Mucosa of gallbladder (tissue), 1 donor: ENCODE measurements at regions not wholly inside any gene's neighbourhood (a gene's known extent, or its start where the extent isn't known, plus 50 kb on each side); places are given as distances from the start of the nearest gene placed in this dataset.

ENCODE experiments used
- DNase-seq: peaks from one replicate; pipeline ENCODE4 v3.0.0-alpha.2; 2020; ENCODE audit warnings: low spot score
- donor health status: DM: no; HTN: no; CAD: no.

DNA sequence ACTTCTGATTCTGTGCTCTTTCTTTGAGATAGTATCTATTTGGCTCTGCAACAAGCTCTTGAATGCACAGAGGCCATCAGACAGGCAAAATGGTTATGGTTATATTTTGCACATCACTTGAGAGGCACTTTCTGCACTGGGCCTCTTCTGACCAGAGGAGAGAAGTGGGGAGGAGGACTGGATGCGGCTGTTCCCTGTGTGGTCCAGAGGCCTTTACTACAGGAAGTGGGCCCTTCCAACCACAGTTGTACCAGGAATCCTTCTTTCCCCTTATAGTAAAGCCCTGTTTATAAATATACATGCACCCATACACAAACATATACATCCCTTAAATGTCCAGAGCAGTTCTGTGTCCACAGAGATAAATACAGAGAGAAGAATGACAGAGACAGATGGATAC is 182.7 kb upstream of the HHIP start:
- no peak for DNase-seq

DNA sequence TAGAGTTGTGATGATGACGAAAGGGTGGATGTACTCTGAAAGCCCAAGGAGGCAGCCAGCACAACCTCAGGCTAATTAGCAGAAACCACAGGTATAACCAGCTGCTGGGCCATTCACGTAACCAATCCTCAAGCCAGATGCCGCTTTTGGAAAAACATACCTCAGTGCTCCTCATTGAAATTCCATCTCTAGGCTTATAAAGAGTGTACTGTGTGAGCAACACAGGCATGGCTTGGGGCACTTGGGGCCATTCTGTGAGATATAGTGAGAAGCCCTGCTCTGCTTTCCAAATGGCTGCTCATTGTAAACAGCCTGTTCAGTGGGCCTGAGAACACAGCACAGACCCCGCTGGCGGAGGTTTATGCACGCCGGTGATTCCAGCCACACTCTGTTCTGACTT is 182.1 kb upstream of the HHIP start:
- DNase-seq = no peak

DNA sequence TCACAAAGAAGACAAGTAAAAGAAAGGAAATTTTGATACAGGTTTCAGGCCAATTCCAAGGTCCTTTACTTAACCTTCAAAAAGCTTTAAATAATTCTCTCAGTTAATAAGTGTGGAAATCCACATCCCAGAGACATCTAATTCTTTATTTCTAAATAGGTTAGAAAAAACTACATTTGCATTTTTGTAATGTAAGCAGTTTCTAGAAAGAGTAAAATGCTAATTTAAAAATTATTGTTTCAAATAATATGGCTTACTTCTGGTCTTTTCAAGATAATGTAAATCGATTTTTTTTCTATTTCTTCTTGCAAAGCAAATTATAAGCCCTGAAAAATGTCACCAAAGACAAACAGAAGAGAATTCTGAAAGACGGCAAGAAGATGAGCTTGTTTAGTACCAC is 180.4 kb upstream of the HHIP start:
- no peak for DNase-seq

DNA sequence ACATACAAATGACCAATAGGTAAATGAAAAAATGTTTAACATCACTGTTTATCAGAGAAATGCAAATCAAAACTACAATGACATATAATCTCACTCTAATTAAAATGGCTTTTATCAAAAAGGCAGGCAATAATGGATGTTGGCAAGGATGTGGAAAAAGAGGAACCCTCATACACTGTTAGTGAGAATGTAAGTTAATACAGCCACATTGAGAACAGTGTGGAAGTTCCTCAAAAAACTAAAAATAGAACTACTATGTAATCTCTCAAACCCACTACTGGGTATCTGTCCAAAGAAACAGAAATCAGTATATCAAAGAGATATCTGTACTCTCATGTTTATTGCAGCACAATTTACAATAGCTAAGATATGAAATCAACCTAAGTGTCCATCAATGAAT is 165.9 kb upstream of the HHIP start:
- no peak for DNase-seq

DNA sequence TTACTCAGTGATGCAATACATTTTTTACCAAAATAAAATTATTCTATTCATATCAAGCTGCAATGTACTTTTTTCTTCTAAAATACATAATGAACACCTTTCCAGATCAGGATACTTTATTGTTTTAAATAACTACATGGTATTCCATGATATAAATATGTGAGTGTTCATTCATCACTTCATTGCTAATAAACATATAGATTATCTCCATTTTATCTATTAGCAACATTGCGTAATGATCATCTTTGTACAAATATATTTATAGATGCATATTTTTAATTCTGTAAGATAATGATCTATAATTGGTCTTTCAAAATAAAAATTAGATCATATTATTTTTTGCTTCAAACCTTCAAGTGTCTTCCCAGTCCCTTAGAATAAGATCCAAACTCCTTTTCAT is 156.1 kb upstream of the HHIP start:
- DNase-seq = no peak

DNA sequence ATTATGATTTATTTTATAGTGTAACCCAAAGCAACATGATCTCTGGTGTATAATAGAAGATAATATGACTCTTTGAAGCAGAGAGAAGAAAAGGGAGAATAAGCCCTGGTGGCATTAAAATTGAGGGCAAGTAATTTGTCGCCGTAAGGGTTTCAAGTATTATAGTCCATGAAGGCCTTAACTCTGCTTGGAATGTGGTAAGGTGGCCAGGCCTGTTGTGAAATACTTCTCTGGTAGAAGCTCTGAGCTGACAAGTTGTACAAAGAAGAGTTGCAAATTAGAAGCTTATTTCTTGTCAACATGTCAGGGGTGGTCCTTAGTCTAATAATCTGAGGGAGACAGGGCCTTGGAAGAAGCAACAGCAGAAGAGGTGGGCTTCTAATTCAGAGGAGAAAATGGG is 151.7 kb upstream of the HHIP start:
- DNase-seq = no peak

DNA sequence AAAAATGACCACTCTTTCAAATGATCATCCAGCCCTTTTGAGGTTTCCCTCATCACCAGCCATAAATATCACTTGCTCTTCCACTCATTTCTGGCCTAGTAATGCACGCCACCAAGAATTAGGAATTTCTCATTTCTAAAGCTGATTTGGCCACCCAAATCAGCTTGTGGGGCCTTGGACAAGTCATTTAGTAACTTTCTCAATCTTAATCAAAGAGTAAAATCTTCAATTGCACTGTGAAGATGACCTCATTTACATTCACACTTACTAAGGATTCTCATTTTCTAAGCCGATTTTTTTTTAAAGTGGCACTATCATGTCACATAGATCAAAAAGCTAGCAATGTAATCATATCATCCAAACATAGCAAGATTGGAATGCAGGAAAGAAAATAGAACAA is 150.0 kb upstream of the HHIP start:
- no peak for DNase-seq

DNA sequence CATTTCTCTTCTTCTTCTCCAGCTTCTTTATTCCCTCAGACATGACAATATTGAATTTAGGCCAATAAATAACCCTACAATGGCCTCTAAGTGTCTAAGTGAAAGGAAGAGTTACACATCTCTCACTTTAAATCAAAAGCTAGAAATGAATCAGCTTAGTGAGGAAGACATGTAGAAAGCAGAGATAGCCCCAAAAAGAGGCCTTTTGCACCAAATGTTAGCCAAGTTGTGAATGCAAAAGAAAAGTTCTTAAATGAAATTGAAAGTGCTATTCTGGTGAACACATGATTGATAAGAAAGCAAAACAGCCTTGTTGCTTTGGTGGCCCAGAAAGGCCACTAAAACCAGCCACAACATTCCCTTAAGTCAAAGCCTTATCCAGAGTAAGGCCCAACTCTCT is 146.2 kb upstream of the HHIP start:
- no peak for DNase-seq

DNA sequence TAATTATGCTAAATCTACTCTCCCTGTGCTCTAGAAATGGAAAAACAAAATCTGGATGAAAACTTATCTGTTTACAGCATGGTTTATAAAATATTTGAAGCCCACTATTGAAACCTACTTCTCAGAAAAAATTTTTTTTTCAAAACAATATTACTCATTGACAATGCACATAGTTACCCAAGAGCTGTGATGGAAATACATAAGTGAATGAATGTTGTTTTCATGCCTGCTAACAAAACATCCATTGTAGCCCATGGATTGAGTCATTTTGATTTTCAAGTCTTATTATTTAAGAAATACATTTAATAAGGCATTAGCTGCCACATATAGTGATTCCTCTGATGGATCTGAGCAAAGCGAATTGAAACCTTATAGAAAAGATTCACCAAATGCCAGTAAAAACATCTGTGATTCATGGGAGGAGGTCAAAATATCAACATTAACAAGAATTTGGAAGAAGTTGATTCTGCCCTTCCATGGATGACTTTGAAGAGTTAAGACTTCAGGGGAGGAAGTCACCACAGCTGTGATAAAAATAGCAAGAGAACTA is 144.7 kb upstream of the HHIP start:
- DNase-seq = no peak

DNA sequence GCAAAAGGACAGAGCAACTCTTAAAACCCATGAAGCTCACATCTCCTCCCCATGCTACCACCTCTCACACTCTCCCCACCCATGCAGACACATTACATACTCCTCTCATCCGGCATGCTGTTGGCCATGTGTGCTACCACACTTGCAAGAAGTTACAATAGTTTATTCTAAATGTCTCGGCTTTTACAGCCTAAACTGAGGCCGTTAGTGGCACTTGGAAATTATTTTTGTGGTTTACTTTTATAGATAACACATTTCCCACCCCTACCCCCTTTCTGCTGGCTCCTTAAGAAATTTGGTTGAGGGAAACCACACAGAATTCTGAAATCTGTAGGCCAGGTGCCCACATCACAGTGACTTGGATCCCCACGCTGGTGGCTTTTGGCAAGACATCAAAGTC is 141.1 kb upstream of the HHIP start:
- DNase-seq = no peak

DNA sequence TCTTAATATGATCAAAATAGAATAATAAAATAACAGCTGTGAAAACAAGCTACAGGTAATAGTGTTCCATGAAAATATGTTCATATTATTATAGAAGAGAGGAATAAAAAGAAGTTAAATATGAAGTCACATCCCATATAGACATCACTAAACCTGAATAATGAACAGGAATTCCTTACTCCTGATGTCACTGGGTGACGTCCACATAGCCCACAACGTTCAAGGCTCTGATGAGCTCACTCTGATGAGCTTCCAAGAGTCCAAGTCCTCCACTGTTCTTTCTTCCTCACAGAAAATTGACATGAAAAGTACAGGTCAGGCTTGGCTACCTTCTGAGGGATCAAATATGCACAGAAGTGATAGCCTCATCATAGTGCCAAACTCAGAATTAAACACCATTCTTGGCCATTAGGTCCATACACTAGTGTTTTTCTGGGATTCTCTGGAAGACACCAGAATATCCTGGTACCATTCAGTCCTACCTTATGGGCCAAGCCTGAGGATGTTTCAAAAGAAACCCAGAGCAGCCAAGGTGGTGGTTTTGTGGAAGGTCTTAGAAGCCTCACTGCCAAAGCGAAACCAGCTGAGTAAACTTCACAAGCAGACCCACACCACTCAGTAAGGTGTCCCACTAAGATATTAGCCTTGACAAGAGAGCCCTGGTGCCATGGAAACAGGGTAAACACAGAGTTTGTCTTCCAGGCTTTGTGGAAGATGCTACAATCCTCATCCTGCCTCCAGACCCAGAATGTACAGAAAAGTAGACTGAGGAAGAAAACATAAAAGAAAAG is 138.4 kb upstream of the HHIP start:
- DNase-seq = no peak

DNA sequence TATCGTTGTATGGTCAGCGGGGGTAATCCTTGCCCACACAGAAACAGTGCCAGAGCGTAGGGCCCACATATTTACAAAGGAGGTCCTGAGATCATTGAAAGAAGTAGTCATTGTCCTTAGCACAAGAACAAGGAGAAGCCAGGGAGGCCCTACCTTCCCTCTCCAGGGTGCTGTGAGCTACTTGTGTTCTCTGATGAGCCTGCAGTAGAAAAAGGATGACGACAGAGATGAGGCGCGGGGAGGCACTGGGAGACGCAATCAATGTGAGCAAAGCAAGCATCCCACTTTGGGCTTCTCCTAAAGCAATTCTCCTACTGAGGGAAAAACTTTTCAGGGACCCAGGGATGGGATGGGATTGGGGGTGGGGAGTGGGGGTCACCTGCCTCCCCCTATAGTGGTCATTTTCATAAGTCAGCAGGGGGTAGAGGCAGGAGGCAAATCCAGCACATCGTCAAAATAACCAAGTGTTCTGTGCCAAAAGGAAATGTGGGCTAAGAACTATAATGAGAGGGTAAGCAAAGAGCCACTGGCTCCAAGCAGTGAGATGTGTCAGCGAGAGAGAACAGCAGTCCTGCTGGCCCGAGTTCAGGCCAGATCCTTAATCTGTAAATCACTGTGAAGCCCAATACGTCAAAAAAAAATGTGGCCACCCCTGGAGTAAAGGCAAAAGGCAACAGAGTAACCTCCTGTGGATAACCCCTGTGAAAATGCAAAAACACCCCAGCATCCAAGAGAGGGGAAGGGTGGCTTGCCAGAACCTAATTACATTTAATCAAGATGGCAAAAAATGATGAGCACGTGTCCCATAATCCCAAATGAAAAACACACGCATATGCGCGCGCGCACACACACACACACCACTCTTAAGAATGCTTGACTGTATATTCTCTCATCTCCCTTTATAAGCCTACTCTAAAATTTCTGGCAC is 136.6 kb upstream of the HHIP start:
- DNase-seq = no peak

DNA sequence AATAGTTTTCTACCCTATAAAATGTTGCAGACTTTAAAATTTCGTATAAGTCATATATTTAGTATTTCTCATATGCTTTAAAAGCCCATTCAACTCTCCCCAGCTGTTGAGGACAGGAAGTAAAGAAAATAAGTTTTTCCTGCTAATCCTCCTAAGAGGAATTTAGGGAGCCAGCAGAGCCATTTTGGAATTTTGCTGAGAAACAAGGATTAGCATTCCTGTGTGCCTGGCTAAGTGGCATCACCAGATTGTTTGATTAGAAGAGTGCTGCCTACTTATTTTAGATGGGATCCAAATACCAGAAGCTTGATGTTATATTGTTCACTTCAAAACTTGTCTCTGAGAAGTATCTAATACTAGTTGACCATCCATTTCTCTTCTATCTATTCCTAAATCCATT is 131.2 kb upstream of the HHIP start:
- DNase-seq = no peak

DNA sequence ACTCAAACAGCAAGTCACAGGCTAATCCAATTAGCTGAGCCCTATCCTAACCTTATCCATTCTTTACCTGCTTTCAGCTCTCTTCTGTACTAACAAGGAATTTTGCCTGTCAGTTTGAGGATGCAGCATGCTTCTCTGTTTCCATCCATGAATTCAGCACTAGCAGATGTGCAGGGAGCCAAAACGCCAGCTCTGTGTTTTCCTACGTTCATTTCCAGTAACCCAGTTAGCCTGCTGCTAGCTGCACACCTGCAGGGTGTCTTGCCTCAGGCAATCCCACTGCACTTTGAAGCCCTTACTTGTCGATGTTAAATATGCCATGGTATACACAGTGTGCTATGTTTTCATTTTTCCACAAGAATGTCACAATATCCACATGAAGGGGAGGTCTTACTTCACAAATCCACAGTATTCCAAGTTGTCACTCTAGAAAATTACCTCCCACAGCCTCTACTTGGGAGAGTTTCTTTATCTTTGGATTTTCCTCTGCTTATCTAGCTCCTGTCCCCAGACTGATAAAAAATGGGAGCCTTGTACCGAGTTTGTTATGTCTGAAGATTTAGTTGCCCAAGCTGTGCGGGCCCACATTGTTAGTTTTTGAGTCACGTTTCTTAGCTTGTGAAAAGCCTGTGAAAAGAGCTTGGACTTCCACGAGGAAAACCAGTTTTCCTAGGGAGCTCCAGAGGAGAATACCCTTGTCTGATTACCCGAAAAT is 127.6 kb upstream of the HHIP start:
- no peak for DNase-seq

DNA sequence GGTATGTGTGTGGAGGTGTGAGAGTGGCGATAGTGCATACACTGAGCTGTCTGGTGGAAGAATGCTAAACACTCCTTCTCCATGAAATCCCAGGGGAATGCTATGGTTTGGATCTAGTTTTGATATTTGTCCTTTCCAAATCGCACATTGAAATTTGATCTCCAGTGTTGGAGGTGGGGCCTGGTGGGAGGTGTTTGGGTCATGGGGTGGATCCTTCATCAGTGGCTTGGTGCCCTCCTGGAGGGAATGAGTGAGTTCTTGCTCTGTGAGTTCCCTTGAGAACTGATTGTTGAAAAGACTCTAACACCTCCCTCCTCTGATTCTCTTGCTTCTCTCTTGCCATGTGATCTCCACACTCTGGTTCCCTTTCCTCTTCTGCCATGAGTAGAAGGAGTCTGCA is 114.1 kb upstream of the HHIP start:
- DNase-seq = no peak

DNA sequence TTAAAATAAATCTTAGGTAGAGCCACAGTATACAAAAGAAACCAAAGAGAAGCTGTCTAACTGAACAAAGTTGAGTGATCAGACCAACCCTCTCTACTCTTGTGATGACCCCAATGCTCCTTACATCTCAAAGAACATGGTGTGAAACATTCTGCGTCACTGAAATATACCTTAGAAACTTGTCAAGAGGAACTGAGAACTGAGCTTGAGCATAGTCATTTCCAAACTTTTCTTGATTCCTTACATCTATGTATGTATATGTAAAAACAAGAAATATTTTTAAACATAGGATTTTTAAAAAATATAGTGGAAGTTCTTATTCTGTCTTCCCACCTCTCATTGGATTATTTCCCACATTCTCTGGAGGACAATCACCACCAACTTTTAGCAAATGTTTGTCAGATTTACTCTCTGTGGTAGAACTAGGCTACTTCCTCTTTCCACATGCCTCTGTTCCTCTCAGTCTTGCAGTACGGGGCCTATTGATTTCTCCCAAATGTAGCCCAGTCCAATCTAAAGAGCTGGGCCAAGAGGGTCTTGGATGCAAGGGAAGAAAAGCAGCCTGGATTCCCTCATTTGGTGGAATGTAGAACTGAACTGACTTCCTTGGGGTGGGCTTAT is 98.2 kb upstream of the HHIP start:
- no peak for DNase-seq

DNA sequence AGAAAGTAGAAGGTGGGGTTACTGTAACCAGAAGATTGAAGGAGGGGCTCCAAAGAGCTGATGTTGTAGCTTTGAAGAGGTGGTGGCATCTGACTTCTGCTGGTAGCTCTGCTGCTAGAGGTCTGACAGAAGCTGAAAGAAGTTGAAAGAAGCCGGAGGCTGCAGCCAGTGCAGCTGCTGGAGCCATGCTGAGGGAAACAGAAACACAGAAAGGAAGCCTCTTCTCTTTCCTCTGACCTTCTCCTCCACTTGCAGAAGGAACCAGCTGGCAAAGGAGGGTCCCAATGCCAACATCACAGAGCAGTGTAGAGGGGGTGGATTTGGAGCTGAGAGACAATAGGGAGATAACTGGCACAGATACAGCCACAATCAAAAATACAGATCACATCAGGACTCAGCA is 89.3 kb upstream of the HHIP start:
- no peak for DNase-seq

DNA sequence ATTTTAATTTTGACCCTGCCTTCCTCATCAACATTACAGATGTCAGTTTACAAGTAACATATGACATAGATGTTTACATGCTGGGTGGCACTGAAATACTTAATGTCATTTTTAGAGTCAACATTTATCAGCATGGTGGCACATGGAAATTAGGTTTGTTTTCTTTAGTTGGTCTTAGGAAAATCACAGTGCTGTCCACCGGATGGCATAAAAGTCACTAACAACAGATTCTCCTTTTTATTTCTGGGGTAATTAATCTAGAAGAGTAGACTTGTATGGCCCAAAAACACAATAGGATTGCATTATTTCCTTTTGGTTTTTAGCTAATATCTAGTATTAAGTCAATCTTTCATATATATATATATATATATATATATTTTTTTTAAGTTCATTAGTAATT is 88.6 kb upstream of the HHIP start:
- DNase-seq = no peak

DNA sequence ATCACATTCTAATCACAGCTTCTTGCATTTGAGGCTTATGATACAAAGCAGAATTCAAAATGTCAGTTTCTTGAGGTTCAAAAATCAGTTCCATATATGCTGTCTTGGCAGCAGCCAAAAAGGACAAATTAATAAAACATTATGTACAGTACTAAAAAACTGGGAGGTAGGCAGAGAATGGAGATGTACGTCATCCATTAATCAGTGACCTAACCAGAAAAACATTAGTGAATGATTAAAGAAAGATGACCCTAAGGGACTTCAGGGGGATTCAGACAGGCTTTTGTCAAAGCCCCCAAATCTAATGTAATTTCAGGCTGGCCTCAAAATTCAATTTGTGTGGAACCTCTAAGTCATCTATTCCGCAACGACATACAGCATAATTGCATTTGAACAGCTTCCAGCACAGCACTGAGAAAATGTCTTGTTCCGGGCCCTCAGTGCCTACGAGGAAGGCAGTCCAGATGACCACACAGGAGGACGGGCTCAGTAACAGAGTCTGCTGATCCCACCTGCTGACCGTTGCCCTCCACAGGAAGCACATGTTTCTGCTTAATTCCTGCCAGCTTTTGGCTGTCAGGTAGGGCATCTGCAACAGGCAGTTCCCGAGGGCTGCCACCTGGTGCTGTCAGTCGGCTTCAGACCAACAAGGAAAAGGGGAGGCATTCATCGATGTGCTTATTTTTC is 83.8 kb upstream of the HHIP start:
- DNase-seq = peak; percentile 62

DNA sequence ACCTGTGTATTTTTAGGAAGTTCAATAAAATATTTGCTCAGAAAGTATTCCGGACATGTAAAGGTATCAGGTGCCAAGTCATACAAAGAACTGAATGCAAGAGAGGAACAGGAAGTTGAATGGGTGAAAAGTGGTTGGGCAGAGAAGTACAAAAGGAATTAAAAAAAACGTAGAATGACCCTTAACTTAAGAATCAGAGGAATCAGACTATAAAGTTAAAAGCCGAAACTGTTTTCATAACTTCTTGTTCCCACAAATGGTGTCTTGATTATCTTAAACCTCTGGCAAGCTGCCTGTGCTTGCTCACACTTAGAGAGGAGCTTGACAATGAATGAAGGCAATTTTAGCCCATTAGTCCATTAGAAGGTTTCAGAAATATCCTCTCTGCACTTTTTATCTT is 81.6 kb upstream of the HHIP start:
- no peak for DNase-seq

DNA sequence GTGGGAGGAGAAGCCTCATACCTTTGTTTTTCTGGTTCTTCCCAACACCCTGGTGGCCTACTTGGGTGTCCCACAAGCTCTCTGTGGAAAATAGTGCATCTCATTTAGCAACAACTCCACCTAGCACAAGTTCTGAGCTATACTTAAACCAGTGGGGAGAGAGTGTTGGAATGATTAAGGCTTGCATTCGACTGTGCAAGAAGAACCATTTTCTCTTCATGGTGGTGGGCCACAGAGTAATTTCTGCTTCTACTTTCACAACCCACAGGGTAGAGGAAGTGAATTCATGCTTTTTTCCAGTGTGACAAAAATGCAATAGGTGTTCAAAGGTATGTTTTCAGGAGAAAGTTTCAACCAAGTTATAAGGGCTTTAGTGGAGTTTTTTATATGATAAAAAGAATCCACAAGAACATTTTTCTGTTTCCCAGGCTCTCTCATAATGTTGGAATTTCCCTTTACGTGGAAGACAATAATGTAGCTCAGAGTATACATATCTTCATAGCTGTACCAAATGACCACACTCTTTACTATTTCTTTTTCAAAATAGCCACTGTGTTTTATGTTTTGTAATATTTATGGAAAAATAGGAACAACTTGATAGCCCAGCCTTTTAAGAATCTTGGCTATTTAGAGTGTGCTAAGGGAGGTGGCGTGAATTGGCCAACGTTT is 80.3 kb upstream of the HHIP start:
- no peak for DNase-seq
